ENCODE measurements at regions not wholly inside any gene's neighbourhood (a gene's known extent, or its start where the extent isn't known, plus 50 kb on each side); places are given as distances from the start of the nearest gene placed in this dataset.

GRCh38 chr1:234835239-234835638 lies 225.3 kb upstream of the IRF2BP2 start:
- TF ChIP-seq SRF (CRISPR knock-in tag; IDR thresholded peaks at IDR 0.05) (no peak), PATZ1 (CRISPR knock-in tag; IDR thresholded peaks at IDR 0.05; ENCODE audit: borderline replicate concordance) (no peak), MITF (IDR thresholded peaks at IDR 0.05) (no peak), CEBPB (tag; IDR thresholded peaks at IDR 0.05) (no peak), CTCF (IDR thresholded peaks at IDR 0.05 in 2 of 3, conservative IDR thresholded peaks at IDR 0.05 in 1 of 3; ENCODE audit: insufficient read depth in 2 of 3, low read depth in 1 of 3, low read length in 3 of 3) (no peak), PHF8 (IDR thresholded peaks at IDR 0.05; ENCODE audit: borderline replicate concordance, low read length) (no peak), ZSCAN29 (IDR thresholded peaks at IDR 0.05) (no peak), ZNF449 (CRISPR knock-in tag; IDR thresholded peaks at IDR 0.05) (no peak), ZBTB49 (CRISPR knock-in tag; IDR thresholded peaks at IDR 0.05; ENCODE audit: borderline replicate concordance) (no peak), RCOR1 (IDR thresholded peaks at IDR 0.05; ENCODE audit: borderline replicate concordance in 1 of 2, low read depth in 2 of 2, low read length in 2 of 2) (no peak), TSHZ1 (CRISPR knock-in tag; IDR thresholded peaks at IDR 0.05) (no peak), FOXP1 (CRISPR knock-in tag; IDR thresholded peaks at IDR 0.05) (no peak), POLR2A (conservative IDR thresholded peaks at IDR 0.05) (no peak), RBM22 (IDR thresholded peaks at IDR 0.05; ENCODE audit: low read depth, low read length, poor library complexity, severe bottlenecking) (no peak)

Data from K562 (cell line).